ENCODE measurements at regions not wholly inside any gene's neighbourhood (a gene's known extent, or its start where the extent isn't known, plus 50 kb on each side); places are given as distances from the start of the nearest gene placed in this dataset.

- Mint-ChIP-seq H3K36me3 (no peaks in the 10 kb centered on the region), H3K27me3 (no peaks in the 10 kb centered on the region), H3K4me1 (no peaks in the 10 kb centered on the region), H3K27ac (no peak overlapping the region), H3K4me3 (no peak overlapping the region), H3K9me3 (no peaks in the 10 kb centered on the region)
- no peak for ATAC-seq
These were observed 1057.3 kb downstream of the ADGRL2 start for GRCh38 chr1:82858031-82858430.

DNA sequence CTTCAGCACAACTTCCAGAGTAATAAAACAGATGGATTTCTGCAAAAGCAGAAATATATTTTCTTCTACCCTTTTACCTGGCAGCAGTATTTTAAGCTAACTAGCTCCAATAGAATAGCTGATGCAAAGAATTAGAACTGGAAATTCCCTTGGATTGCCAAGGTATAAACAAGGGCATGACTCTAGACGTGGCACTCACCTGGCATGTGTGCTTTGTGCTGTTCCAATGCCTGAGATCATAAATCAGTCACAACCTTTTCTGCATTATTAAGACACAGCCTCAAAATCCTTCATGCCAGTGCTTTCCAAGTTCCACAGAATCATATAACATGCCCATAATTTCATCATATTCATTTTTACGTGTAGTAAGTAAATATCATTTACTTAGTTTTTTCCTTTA is 1048.7 kb downstream of the ADGRL2 start:
- Mint-ChIP-seq H3K36me3 (no peaks in the 10 kb centered on the region), H3K27me3 (no peaks in the 10 kb centered on the region), H3K27ac (no peak overlapping the region), H3K4me1 (no peaks in the 10 kb centered on the region), H3K4me3 (no peak overlapping the region), H3K9me3 (peaks cover 3% of the 10 kb centered on the region)
- no peak for ATAC-seq

GRCh38 chr1:82848043-82848442 is 1047.3 kb downstream of the ADGRL2 start:
- H3K27me3 Mint-ChIP-seq = no peaks in the 10 kb centered on the region
- H3K4me1 Mint-ChIP-seq = no peaks in the 10 kb centered on the region
- no peak overlapping the region for H3K27ac Mint-ChIP-seq
- ATAC-seq = no peak
- H3K9me3 Mint-ChIP-seq = peaks cover 3% of the 10 kb centered on the region
- H3K36me3 Mint-ChIP-seq = no peaks in the 10 kb centered on the region
- H3K4me3 Mint-ChIP-seq = no peak overlapping the region

- Mint-ChIP-seq H3K4me3 (no peak overlapping the region), H3K27ac (no peak overlapping the region), H3K4me1 (no peaks in the 10 kb centered on the region), H3K27me3 (no peaks in the 10 kb centered on the region), H3K9me3 (no peaks in the 10 kb centered on the region), H3K36me3 (no peaks in the 10 kb centered on the region)
- ATAC-seq = no peak
These were observed 1045.1 kb downstream of the ADGRL2 start for GRCh38 chr1:82845866-82846265.

- no peak for ATAC-seq
- H3K27me3 Mint-ChIP-seq = no peaks in the 10 kb centered on the region
- H3K27ac Mint-ChIP-seq = no peak overlapping the region
- H3K9me3 Mint-ChIP-seq = no peaks in the 10 kb centered on the region
- no peak overlapping the region for H3K4me3 Mint-ChIP-seq
- H3K4me1 Mint-ChIP-seq = no peaks in the 10 kb centered on the region
- no peaks in the 10 kb centered on the region for H3K36me3 Mint-ChIP-seq
These were observed 1044.4 kb downstream of the ADGRL2 start for GRCh38 chr1:82844911-82845827.

DNA sequence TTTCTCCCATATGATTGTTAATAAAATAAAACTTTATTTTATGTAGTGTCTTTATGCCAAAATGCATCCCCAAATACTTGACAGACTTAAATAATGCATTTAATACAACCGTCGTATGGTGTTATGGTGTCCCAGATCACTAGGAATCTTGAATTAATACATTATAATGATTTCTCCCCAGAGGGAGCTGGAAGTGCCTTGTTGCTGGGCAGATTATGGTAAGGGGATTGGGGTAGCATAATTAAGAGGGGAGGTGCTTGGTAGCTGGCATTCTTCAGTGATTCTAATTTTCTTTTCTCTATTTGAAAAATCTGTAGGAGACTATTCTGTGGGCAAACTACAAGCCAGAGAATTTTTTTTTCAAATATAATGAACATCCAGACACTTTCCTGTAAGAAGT is 1043.7 kb downstream of the ADGRL2 start:
- Mint-ChIP-seq H3K4me1 (no peaks in the 10 kb centered on the region), H3K36me3 (no peaks in the 10 kb centered on the region), H3K27me3 (no peaks in the 10 kb centered on the region), H3K27ac (no peak overlapping the region), H3K4me3 (no peak overlapping the region), H3K9me3 (no peaks in the 10 kb centered on the region)
- no peak for ATAC-seq

- Mint-ChIP-seq H3K4me3 (no peak overlapping the region), H3K27me3 (no peaks in the 10 kb centered on the region), H3K27ac (no peak overlapping the region), H3K4me1 (no peaks in the 10 kb centered on the region), H3K36me3 (no peaks in the 10 kb centered on the region), H3K9me3 (no peaks in the 10 kb centered on the region)
- ATAC-seq = no peak
These were observed 1043.1 kb downstream of the ADGRL2 start for GRCh38 chr1:82843876-82844275.

DNA sequence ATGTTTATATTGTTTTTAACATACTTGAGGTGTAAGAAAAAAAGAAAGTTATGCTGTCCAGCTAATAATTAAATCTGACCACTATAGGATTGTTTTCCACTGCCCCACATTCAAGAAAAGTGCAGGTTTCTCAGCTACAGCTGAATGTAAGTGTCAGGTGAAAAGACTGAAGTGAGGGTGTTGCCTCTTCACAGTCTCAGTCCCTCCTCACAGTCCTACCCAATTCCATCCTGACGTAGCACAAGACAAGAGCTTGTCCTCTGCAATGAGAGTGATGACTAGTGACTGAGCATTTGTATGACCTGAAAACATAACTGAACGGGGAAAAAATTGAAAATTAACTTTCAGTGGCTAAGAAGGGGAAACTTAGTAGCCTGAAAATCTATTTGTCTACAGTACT is 1039.5 kb downstream of the ADGRL2 start:
- Mint-ChIP-seq H3K4me3 (no peak overlapping the region), H3K4me1 (no peaks in the 10 kb centered on the region), H3K27me3 (no peaks in the 10 kb centered on the region), H3K27ac (no peak overlapping the region), H3K36me3 (no peaks in the 10 kb centered on the region), H3K9me3 (no peaks in the 10 kb centered on the region)
- no peak for ATAC-seq

GRCh38 chr1:82837766-82838465 is 1037.2 kb downstream of the ADGRL2 start:
- ATAC-seq = no peak
- no peaks in the 10 kb centered on the region for H3K9me3 Mint-ChIP-seq
- no peaks in the 10 kb centered on the region for H3K36me3 Mint-ChIP-seq
- H3K4me3 Mint-ChIP-seq = no peak overlapping the region
- no peaks in the 10 kb centered on the region for H3K4me1 Mint-ChIP-seq
- H3K27me3 Mint-ChIP-seq = no peaks in the 10 kb centered on the region
- H3K27ac Mint-ChIP-seq = no peak overlapping the region

GRCh38 chr1:82836973-82837680 is 1036.4 kb downstream of the ADGRL2 start:
- Mint-ChIP-seq H3K4me3 (no peak overlapping the region), H3K27me3 (no peaks in the 10 kb centered on the region), H3K27ac (no peak overlapping the region), H3K36me3 (no peaks in the 10 kb centered on the region), H3K4me1 (no peaks in the 10 kb centered on the region), H3K9me3 (no peaks in the 10 kb centered on the region)
- no peak for ATAC-seq

DNA sequence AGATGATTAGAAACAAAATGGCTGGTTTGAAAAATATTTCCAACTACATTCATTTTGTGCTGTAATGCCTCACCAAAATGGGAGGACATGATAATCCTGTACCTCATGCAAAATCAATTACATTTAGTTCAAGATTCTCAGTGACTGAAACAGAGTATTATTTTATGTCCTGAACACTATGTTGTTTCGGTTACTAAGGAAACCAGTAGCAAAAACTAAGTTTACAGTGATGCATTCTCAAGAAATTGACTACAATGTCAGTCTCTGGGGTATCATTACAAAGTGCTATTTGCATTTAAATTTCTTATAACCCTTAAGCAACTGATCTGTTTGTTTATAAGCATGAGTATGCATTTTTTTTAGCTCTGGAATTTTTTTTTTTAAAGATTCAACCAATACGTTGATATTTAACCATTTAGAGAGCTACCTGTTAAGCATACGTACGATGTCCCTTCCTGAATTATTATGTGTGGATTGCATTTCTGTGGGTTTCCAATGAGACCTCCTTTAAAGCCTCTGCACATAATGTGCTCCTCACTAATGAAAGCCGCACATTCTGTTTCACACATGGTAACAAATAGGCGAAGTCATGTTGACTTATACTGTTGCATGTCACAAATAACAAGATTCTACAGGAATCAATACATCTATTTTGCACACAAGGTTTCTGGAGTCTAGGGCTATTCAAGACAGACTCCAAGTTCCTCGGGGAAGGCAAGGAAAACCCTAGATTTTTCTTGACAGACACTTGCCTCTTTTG is 1035.7 kb downstream of the ADGRL2 start:
- no peak overlapping the region for H3K27ac Mint-ChIP-seq
- no peaks in the 10 kb centered on the region for H3K27me3 Mint-ChIP-seq
- no peak overlapping the region for H3K4me3 Mint-ChIP-seq
- no peaks in the 10 kb centered on the region for H3K4me1 Mint-ChIP-seq
- H3K9me3 Mint-ChIP-seq = no peaks in the 10 kb centered on the region
- H3K36me3 Mint-ChIP-seq = no peaks in the 10 kb centered on the region
- no peak for ATAC-seq

GRCh38 chr1:82830690-82831380 is 1030.1 kb downstream of the ADGRL2 start:
- Mint-ChIP-seq H3K9me3 (no peaks in the 10 kb centered on the region), H3K36me3 (no peaks in the 10 kb centered on the region), H3K27me3 (no peaks in the 10 kb centered on the region), H3K4me3 (no peak overlapping the region), H3K27ac (no peak overlapping the region), H3K4me1 (no peaks in the 10 kb centered on the region)
- ATAC-seq = no peak

DNA sequence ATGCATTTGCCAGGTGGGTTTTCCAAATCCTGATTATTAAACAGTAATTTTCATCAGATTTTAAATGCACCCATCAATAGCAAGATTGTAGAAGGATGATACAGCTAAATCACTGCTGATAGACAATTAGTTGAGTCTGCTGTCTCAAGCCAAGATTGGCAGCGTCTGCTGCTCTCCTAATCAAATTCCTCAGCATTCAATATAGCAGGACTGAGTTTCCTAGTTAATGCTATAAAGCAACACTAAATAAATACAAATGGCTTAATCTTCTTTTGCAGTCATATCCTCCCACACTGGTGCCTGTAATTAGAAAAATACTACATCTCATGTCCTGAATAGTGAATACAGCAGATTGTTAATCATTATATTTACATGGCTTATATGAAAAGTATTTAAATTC is 1028.8 kb downstream of the ADGRL2 start:
- Mint-ChIP-seq H3K4me1 (no peaks in the 10 kb centered on the region), H3K4me3 (no peak overlapping the region), H3K36me3 (no peaks in the 10 kb centered on the region), H3K9me3 (no peaks in the 10 kb centered on the region), H3K27ac (no peak overlapping the region), H3K27me3 (no peaks in the 10 kb centered on the region)
- no peak for ATAC-seq

DNA sequence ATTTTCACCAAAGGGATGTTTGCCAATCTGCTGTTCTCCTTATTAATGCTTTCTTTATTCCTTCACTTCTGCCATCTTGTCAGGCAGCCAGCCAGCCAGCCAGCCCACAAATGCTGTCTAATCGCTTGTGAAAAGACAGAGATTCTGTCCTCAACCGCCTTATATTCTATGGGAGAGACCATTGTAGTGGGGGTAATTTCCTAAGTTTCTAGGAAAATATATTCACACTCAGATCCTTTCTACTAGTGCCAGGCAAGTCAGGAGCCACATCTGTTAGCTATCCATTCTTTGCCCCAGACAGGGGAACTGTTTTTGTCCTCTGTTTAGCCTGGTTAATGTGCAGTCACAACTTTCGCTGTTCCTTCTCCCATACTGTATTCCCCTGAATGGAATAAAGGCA is 1023.1 kb downstream of the ADGRL2 start:
- Mint-ChIP-seq H3K4me1 (peaks cover 7% of the 10 kb centered on the region), H3K9me3 (no peaks in the 10 kb centered on the region), H3K4me3 (no peak overlapping the region), H3K36me3 (no peaks in the 10 kb centered on the region), H3K27ac (no peak overlapping the region), H3K27me3 (no peaks in the 10 kb centered on the region)
- ATAC-seq = no peak
